Endodermal cell (in vitro differentiated cells): ENCODE measurements at regions not wholly inside any gene's neighbourhood (a gene's known extent, or its start where the extent isn't known, plus 50 kb on each side); places are given as distances from the start of the nearest gene placed in this dataset.
"Not testable (repeated sequence)": the region's sequence is repeated elsewhere in the genome, so short reads cannot be mapped to it uniquely, and the experiment has no call there.

Experiments
- DNase-seq: peaks from one replicate; pipeline ENCODE4 v3.0.0-alpha.2; 2017
- H3K27ac ChIP-seq: 2 replicates; pipeline ENCODE4 v1.5.1; 2013; ENCODE audit warnings: mild to moderate bottlenecking, low read depth, low read length, moderate library complexity
- H3K27me3 ChIP-seq: 2 replicates; pipeline ENCODE4 v1.6.1; 2013; ENCODE audit warnings: mild to moderate bottlenecking, low read length, moderate library complexity; ENCODE audit not compliant: insufficient read depth, control insufficient read depth, poor library complexity, severe bottlenecking
- H3K36me3 ChIP-seq: 2 replicates; pipeline ENCODE4 v1.7.0; 2013; ENCODE audit warnings: mild to moderate bottlenecking, low read length, moderate library complexity; ENCODE audit not compliant: control insufficient read depth, insufficient read depth
- H3K4me1 ChIP-seq: one replicate; pipeline ENCODE4 v1.7.0; 2013; ENCODE audit warnings: low read length; ENCODE audit not compliant: control insufficient read depth, insufficient read depth
- H3K4me3 ChIP-seq: 2 replicates; pipeline ENCODE4 v1.5.1; 2013; ENCODE audit warnings: mild to moderate bottlenecking, low read length, moderate library complexity
- H3K9ac ChIP-seq: 2 replicates; pipeline ENCODE4 v1.6.1; 2013; ENCODE audit warnings: mild to moderate bottlenecking, low read length, moderate library complexity; ENCODE audit not compliant: poor library complexity, severe bottlenecking; ENCODE audit errors: extremely low read depth
- H3K9me3 ChIP-seq: 2 replicates; pipeline ENCODE4 v1.6.1; 2013; ENCODE audit warnings: mild to moderate bottlenecking, low read length, moderate library complexity; ENCODE audit not compliant: control insufficient read depth
- H3K27ac Mint-ChIP-seq: 2 replicates; pipeline ENCODE4 v1.8.0; 2020; ENCODE audit warnings: mixed read lengths
- H3K27me3 Mint-ChIP-seq: 2 replicates; pipeline ENCODE4 v1.8.0; 2021; ENCODE audit warnings: mild to moderate bottlenecking, mixed read lengths; ENCODE audit not compliant: insufficient read depth
- H3K36me3 Mint-ChIP-seq: 2 replicates; pipeline ENCODE4 v1.8.0; 2020; ENCODE audit warnings: low read depth, mixed read lengths
- H3K4me1 Mint-ChIP-seq: 2 replicates; pipeline ENCODE4 v1.8.0; 2020; ENCODE audit warnings: mixed read lengths
- H3K4me3 Mint-ChIP-seq: 2 replicates; pipeline ENCODE4 v1.8.0; 2020; ENCODE audit warnings: mild to moderate bottlenecking, moderate library complexity, mixed read lengths
- H3K9me3 Mint-ChIP-seq: 2 replicates; pipeline ENCODE4 v1.8.0; 2020; ENCODE audit warnings: mild to moderate bottlenecking, mixed read lengths
- CTCF ChIP-seq: fragments of 200-600 bp; sonication (generic); conservative IDR thresholded peaks from 2 replicates; pipeline ENCODE4 v1.5.0; 2021; ENCODE audit warnings: antibody characterized with exemption, mild to moderate bottlenecking
- WGBS, 2 experiments: methylation state at CpG; one replicate each; pipeline versions ENCODE4 v1.1.5 to v1.1.7; 2013; ENCODE audit warnings: missing lambda C conversion rate in 2 of 2, mixed read lengths in 1 of 2; ENCODE audit not compliant: insufficient coverage in 1 of 2, insufficient read length in 1 of 2; 5-methylcytosine and 5-hydroxymethylcytosine counted together

- Mint-ChIP-seq H3K4me1 (peaks cover 5% of the 10 kb centered on the region), H3K4me3 (no peak overlapping the region), H3K9me3 (no peaks in the 10 kb centered on the region), H3K27me3 (no peaks in the 10 kb centered on the region), H3K27ac (no peak overlapping the region), H3K36me3 (no peaks in the 10 kb centered on the region)
- Histone ChIP-seq H3K27ac (no peak overlapping the region), H3K4me3 (no peak overlapping the region), H3K27me3 (no peaks in the 10 kb centered on the region), H3K9me3 (no peaks in the 10 kb centered on the region), H3K4me1 (no peaks in the 10 kb centered on the region), H3K36me3 (no peaks in the 10 kb centered on the region), H3K9ac (no peak overlapping the region)
- DNase-seq = no peak
- no peak for TF ChIP-seq CTCF
Observed at GRCh38 chr6:62980724-62981123, 230.5 kb upstream of the FKBP1C start.

- no peak overlapping the region for H3K4me3 Mint-ChIP-seq
- no peak for DNase-seq
- Histone ChIP-seq H3K9me3 (no peaks in the 10 kb centered on the region), H3K27me3 (no peaks in the 10 kb centered on the region), H3K36me3 (no peaks in the 10 kb centered on the region), H3K27ac (no peak overlapping the region), H3K4me1 (no peaks in the 10 kb centered on the region), H3K4me3 (no peak overlapping the region), H3K9ac (no peak overlapping the region)
- peaks cover 5% of the 10 kb centered on the region for H3K4me1 Mint-ChIP-seq
- H3K27me3 Mint-ChIP-seq = no peaks in the 10 kb centered on the region
- H3K27ac Mint-ChIP-seq = no peak overlapping the region
- peaks cover 5% of the 10 kb centered on the region for H3K9me3 Mint-ChIP-seq
- no peaks in the 10 kb centered on the region for H3K36me3 Mint-ChIP-seq
- 86 to 100% methylated on average over 1 to 2 of the region's 2 CpGs for WGBS, 2 experiments
- no peak for TF ChIP-seq CTCF
Observed at GRCh38 chr6:62982951-62983350, 228.3 kb upstream of the FKBP1C start.

- not testable (repeated sequence) for H3K27ac Mint-ChIP-seq, H3K4me3 Mint-ChIP-seq, H3K4me1 ChIP-seq, H3K9me3 Mint-ChIP-seq, H3K4me1 Mint-ChIP-seq, H3K27ac ChIP-seq, H3K9ac ChIP-seq, DNase-seq, H3K36me3 ChIP-seq, H3K36me3 Mint-ChIP-seq, H3K9me3 ChIP-seq, H3K4me3 ChIP-seq, H3K27me3 Mint-ChIP-seq, H3K27me3 ChIP-seq
- 90 to 94% methylated on average over 3 of the region's 4 CpGs for whole genome bisulfite sequencing, 2 experiments
Observed at GRCh38 chr6:62991696-62992095, 219.6 kb upstream of the FKBP1C start.

GRCh38 chr6:62993951-62994350 lies 217.3 kb upstream of the FKBP1C start:
- Mint-ChIP-seq H3K4me3 (no peak overlapping the region), H3K9me3 (no peaks in the 10 kb centered on the region)

More at GRCh38 chr6:62993951-62994350, 217.3 kb upstream of the FKBP1C start:
- TF ChIP-seq CTCF = no peak
- Histone ChIP-seq H3K27ac (no peak overlapping the region), H3K36me3 (no peaks in the 10 kb centered on the region), H3K9me3 (peaks cover 15% of the 10 kb centered on the region), H3K27me3 (no peaks in the 10 kb centered on the region), H3K4me3 (no peak overlapping the region), H3K9ac (no peak overlapping the region), H3K4me1 (no peaks in the 10 kb centered on the region)
- Mint-ChIP-seq H3K27ac (no peak overlapping the region), H3K4me1 (peaks cover 9% of the 10 kb centered on the region), H3K36me3 (no peaks in the 10 kb centered on the region), H3K27me3 (no peaks in the 10 kb centered on the region)
- DNase-seq = no peak
